ENCODE measurements at regions not wholly inside any gene's neighbourhood (a gene's known extent, or its start where the extent isn't known, plus 50 kb on each side); places are given as distances from the start of the nearest gene placed in this dataset.

DNA sequence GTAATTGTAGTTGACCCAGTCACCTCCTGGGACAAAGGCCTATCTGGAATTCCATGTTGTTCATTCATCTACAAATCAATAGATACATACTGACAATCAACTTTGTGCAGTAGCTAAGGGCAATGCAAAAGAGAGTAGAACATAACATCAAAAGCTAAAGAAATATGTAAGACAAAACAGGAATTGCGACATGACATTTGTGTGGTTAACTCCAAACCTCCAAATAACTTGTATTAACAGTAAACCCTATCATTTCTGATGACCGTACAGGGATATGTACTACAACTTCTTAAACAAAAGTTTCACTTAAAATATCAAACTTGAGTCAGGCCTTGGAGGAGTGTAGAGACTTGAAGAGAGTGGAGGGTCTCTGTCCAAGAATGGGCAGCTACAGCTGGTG, 317.6 kb downstream of the SPATA17 start:
- TF ChIP-seq, protein P1, sequence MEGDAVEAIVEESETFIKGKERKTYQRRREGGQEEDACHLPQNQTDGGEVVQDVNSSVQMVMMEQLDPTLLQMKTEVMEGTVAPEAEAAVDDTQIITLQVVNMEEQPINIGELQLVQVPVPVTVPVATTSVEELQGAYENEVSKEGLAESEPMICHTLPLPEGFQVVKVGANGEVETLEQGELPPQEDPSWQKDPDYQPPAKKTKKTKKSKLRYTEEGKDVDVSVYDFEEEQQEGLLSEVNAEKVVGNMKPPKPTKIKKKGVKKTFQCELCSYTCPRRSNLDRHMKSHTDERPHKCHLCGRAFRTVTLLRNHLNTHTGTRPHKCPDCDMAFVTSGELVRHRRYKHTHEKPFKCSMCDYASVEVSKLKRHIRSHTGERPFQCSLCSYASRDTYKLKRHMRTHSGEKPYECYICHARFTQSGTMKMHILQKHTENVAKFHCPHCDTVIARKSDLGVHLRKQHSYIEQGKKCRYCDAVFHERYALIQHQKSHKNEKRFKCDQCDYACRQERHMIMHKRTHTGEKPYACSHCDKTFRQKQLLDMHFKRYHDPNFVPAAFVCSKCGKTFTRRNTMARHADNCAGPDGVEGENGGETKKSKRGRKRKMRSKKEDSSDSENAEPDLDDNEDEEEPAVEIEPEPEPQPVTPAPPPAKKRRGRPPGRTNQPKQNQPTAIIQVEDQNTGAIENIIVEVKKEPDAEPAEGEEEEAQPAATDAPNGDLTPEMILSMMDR (IDR thresholded peaks at IDR 0.05; ENCODE audit: low read length, missing control alignments) = no peak
- no peak overlapping the region for H3K4me3 ChIP-seq (replicated peaks; ENCODE audit: low read depth, low read length)
- no peak for DNase-seq (ENCODE audit: low read depth)

DNA sequence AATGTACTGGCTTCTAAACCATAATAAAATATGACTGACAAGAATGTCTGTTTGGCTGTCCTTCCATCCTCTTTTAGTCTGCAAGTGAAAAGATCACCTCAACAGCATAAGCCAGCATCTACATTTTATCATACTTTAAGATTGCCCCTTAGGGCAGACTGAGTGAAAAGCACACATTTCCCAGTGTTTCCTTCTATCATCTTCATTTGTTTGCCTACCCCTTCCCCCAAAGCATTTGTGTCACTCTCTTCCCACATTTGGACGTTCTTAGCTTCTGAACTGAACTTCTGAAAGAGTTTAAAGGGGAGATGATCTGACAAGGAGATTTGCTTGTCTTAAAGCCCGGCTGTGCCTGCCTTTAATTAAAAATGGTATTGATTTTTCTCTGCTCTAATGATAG, 322.2 kb downstream of the SPATA17 start:
- DNase-seq (ENCODE audit: low read depth) = no peak
- no peak overlapping the region for H3K4me3 ChIP-seq (replicated peaks; ENCODE audit: low read depth, low read length)
- TF ChIP-seq, protein P1 (IDR thresholded peaks at IDR 0.05; ENCODE audit: low read length, missing control alignments) = no peak

DNA sequence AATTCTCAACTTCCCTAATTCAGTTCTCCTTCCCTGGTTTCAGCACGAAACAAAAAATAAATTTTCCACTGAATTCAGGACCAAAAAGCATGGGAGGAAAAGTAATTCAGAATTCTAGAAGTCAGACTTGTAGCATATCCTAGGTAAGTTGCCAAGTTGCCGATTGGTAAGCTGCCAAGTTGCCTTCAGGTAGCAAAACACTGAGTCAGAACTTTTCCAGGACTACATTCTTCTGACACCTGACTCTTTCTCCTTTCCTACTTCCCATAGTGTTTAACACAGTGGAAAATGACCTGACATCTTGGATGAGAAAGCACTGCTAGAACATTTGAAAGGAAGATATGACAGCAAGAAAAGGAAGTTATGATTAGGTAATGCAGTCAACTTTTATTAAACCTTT, 322.8 kb downstream of the SPATA17 start:
- no peak overlapping the region for H3K4me3 ChIP-seq (replicated peaks; ENCODE audit: low read depth, low read length)
- TF ChIP-seq, protein P1 (IDR thresholded peaks at IDR 0.05; ENCODE audit: low read length, missing control alignments) = no peak
- no peak for DNase-seq (ENCODE audit: low read depth)

DNA sequence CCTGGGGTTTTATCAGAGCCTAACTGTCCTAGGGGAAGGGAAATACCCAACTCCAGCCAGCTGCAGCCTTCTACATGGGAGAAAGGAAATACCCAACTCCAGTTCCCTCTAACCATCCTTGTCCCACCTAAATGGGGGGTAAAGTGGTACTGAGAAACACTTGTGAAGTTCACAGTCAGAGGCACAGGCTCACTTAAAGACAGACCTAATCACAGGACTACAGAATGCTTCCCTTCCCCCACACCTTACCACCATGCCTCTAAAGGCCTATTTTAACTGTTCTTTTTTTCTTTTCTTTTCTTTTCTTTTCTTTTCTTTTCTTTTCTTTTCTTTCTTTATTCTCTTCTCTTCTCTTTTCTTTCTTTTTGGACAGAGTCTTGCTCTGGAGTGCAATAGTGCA, 324.6 kb downstream of the SPATA17 start:
- no peak for DNase-seq (ENCODE audit: low read depth)
- H3K4me3 ChIP-seq (replicated peaks; ENCODE audit: low read depth, low read length) = no peak overlapping the region
- TF ChIP-seq, protein P1 (IDR thresholded peaks at IDR 0.05; ENCODE audit: low read length, missing control alignments) = no peak

DNA sequence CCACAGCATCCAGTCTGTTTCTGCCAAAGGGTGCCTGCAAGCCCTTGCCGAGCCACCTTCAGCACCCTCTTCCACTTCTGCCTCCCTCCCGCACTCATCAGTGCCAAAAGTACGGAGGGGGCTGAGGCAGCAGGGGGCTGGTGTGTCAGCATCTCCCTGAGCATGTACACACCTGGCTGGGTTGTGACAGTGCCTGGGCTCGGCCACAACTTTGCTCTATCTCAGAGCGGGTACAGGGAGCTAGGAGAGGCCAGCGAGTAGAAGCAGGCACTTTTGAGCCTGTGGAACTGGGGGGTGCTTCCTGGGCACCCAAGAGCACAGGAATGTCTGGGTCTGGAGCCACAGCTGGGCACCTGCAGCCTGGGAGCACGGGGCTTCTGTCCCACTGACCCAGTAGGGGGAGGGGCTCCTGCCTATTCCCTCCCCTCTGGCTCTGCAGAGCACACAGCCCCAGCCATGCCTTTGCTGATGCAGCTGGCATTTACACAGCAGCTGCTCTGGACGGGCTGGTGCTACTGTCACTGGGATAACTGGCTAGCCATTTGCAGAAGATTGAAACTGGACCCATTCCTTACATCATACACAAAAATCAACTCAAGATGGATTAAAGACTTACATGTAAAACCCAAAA, 319.8 kb upstream of the RRP15 start:
- H3K4me3 ChIP-seq (replicated peaks; ENCODE audit: low read depth, low read length) = no peak overlapping the region
- DNase-seq (ENCODE audit: low read depth) = no peak
- TF ChIP-seq, protein P1 (IDR thresholded peaks at IDR 0.05; ENCODE audit: low read length, missing control alignments) = no peak

DNA sequence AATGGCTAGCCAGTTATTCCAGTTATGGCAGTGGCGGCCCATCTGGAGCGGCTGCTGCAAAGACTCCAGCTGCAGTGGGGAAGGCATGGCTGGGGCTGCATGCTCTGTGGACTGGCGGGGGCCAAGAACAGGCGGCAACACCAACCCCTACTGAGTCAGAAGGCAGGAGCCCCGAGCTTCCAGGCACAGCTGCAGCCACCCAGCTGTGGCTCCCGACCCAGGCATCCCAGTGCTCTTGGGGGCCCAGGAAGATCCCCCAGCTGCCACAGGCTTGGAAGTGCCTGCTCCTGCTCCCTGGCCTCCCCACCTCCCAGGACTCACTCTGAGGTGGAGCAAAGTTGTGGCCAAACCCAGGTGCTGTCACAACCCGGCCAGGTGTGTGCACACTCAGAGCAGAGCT, 317.0 kb upstream of the RRP15 start:
- H3K4me3 ChIP-seq (replicated peaks; ENCODE audit: low read depth, low read length) = no peak overlapping the region
- TF ChIP-seq, protein P1 (IDR thresholded peaks at IDR 0.05; ENCODE audit: low read length, missing control alignments) = no peak
- no peak for DNase-seq (ENCODE audit: low read depth)

DNA sequence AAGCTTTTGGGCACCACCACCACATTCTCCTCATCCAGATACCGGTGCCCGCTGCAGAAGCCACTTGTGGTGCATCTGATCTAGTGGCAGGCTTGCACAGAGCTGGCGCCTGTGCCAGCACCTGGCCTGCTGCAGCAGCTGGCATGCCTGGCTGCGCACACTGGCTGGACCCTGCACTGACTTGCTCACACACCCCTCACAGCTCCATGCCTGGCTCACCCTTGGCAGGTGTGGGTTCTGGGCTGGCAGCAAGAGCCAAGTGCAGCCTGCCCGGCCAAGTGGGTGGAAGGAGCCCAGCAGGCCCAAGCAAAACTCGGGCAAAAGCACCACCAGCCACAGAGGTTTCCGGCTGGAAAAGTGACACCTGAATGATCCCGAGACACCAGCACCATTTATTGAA, 315.7 kb upstream of the RRP15 start:
- no peak for DNase-seq (ENCODE audit: low read depth)
- no peak overlapping the region for H3K4me3 ChIP-seq (replicated peaks; ENCODE audit: low read depth, low read length)
- TF ChIP-seq, protein P1 (IDR thresholded peaks at IDR 0.05; ENCODE audit: low read length, missing control alignments) = no peak

All from fibroblast of pulmonary artery (primary cell).